Ovary (tissue), 7 donors: ENCODE measurements at regions not wholly inside any gene's neighbourhood (a gene's known extent, or its start where the extent isn't known, plus 50 kb on each side); places are given as distances from the start of the nearest gene placed in this dataset.
"Not testable (repeated sequence)": the region's sequence is repeated elsewhere in the genome, so short reads cannot be mapped to it uniquely, and the experiment has no call there.

Experiments
- DNase-seq, 5 donors: peaks; one replicate each; pipeline ENCODE4 v3.0.0-alpha.2; 2019 to 2020
- H3K27ac ChIP-seq, 2 donors: fragments of 200-600 bp; one replicate each; pipeline versions ENCODE4 v1.5.1 to v1.8.0; 2019 to 2022
- H3K27me3 ChIP-seq: fragments of 200-600 bp; one replicate; pipeline ENCODE4 v1.8.0; 2022
- H3K36me3 ChIP-seq: fragments of 200-600 bp; sonication (generic); one replicate; pipeline ENCODE4 v1.5.1; 2019
- H3K4me1 ChIP-seq: one replicate; pipeline ENCODE4 v1.8.1; 2013; ENCODE audit warnings: mild to moderate bottlenecking, moderate library complexity; ENCODE audit not compliant: insufficient read depth
- H3K4me3 ChIP-seq: fragments of 200-600 bp; sonication (generic); one replicate; pipeline ENCODE4 v1.5.1; 2017
- H3K9me3 ChIP-seq, 2 donors: fragments of 200-600 bp in 1 of 2; sonication (generic) in 1 of 2; one replicate each; pipeline versions ENCODE4 v1.5.1 to v1.8.1; 2013 to 2019; ENCODE audit warnings: mild to moderate bottlenecking in 1 of 2, moderate library complexity in 1 of 2
- CTCF ChIP-seq, 3 donors: fragments of 450-650 bp in 2 of 3; fragments of 200-600 bp in 1 of 3; IDR thresholded peaks; one replicate each; pipeline versions ENCODE4 v1.5.1 to v1.8.0; 2016 to 2022; ENCODE audit warnings: antibody characterized with exemption in 3 of 3, mild to moderate bottlenecking in 1 of 3
- EP300 ChIP-seq: sonication (generic); formaldehyde crosslinking; IDR thresholded peaks from one replicate; pipeline ENCODE4 v1.6.1; 2017; ENCODE audit warnings: antibody characterized with exemption
- POLR2A ChIP-seq: fragments of 450-650 bp; IDR thresholded peaks from one replicate; pipeline ENCODE4 v1.6.1; 2017; ENCODE audit warnings: antibody characterized with exemption, mild to moderate bottlenecking, moderate library complexity
- WGBS, 3 donors: extraction: QIAGEN DNeasy Blood & Tissue Kit in 1 of 3; methylation state at CpG; one replicate each; pipeline versions ENCODE4 v1.1.5 to v1.1.7; 2013 to 2017; 5-methylcytosine and 5-hydroxymethylcytosine counted together
- intact Hi-C, 4 donors: fragments of 100-400 bp; cut with DNase I; formaldehyde crosslinking; loops; one replicate each; pipeline versions ENCODE4 v1.11.0 to v1.15.1; 2022 to 2023
- donor health status: DM: no; HTN: no; CAD: no; lungs with moderate emphysema.
- donor health status: DM: no; HTN: no; CAD: no.
- donor health status: Bipolar disorder and iron deficiency.
- donor health status: DM: no; HTN: no; CAD: no.
- donor health status: DM: yes; HTN: yes; CAD: no.

- Histone ChIP-seq H3K4me1 (peaks cover 3% of the 10 kb centered on the region), H3K4me3 (no peak overlapping the region), H3K36me3 (no peaks in the 10 kb centered on the region), H3K9me3 (no peaks in the 10 kb centered on the region), H3K27me3 (no peaks in the 10 kb centered on the region), H3K27ac (no peak overlapping the region)
- WGBS, 3 donors = 15 to 41% (median 19%) methylated on average over 1 of the region's 1 CpG
- DNase-seq = no peak
- TF ChIP-seq POLR2A (no peak), CTCF (IDR thresholded peaks at IDR 0.05) (no peak), EP300 (no peak)
- intact Hi-C loops = loop anchor here in 1 of 4 donors (2.0 kb wide), 1 partner anchor 38 kb away; no protein-coding TSS in a partner anchor
Measured at GRCh38 chr4:97412331-97412730, 730.9 kb downstream of the STPG2 start.

GRCh38 chr4:97414161-97414560, 729.1 kb downstream of the STPG2 start:
- Histone ChIP-seq H3K36me3 (no peaks in the 10 kb centered on the region), H3K27ac (no peak overlapping the region), H3K4me1 (peaks cover 3% of the 10 kb centered on the region), H3K4me3 (no peak overlapping the region), H3K27me3 (no peaks in the 10 kb centered on the region), H3K9me3 (no peaks in the 10 kb centered on the region)
- intact Hi-C loops = no loop called here
- WGBS, 3 donors = 92 to 94% (median 93%) methylated on average over 4 of the region's 4 CpGs
- TF ChIP-seq POLR2A = no peak
- no peak for TF ChIP-seq EP300
- no peak for TF ChIP-seq CTCF (IDR thresholded peaks at IDR 0.05)
- no peak for DNase-seq

- Histone ChIP-seq H3K27me3 (no peaks in the 10 kb centered on the region), H3K27ac (no peak overlapping the region), H3K36me3 (no peaks in the 10 kb centered on the region), H3K4me1 (no peaks in the 10 kb centered on the region), H3K9me3 (no peaks in the 10 kb centered on the region), H3K4me3 (no peak overlapping the region)
- DNase-seq = no peak
- intact Hi-C loops = no loop called here
- 72 to 78% (median 73%) methylated on average over 2 of the region's 2 CpGs for WGBS, 3 donors
- no peak for TF ChIP-seq EP300
- TF ChIP-seq POLR2A = no peak
- no peak for TF ChIP-seq CTCF (IDR thresholded peaks at IDR 0.05)
Measured at GRCh38 chr4:97432551-97432950, 710.7 kb downstream of the STPG2 start.

GRCh38 chr4:97437998-97438705, 705.1 kb downstream of the STPG2 start:
- DNase-seq, H3K27ac ChIP-seq, H3K27me3 ChIP-seq, H3K4me1 ChIP-seq, H3K9me3 ChIP-seq, H3K4me3 ChIP-seq, intact Hi-C loops, H3K36me3 ChIP-seq: not testable (repeated sequence)
- 91 to 95% (median 94%) methylated on average over 14 to 21 of the region's 21 CpGs for WGBS, 3 donors

- H3K27ac ChIP-seq = no peak overlapping the region
- H3K27me3 ChIP-seq = no peaks in the 10 kb centered on the region
- H3K4me3 ChIP-seq = no peak overlapping the region
- DNase-seq = no peak
- H3K4me1 ChIP-seq = no peaks in the 10 kb centered on the region
- peaks cover 0 to 3% of the 10 kb centered on the region in 2 donors for H3K9me3 ChIP-seq
- no peak for TF ChIP-seq CTCF (IDR thresholded peaks at IDR 0.05)
- TF ChIP-seq EP300 = no peak
- no peak for TF ChIP-seq POLR2A
- no peaks in the 10 kb centered on the region for H3K36me3 ChIP-seq
- intact Hi-C loops = no loop called here
- WGBS, 3 donors = 89 to 95% (median 89%) methylated on average over 6 of the region's 6 CpGs
Measured at GRCh38 chr4:97453186-97453585, 690.1 kb downstream of the STPG2 start.
